Endodermal cell (in vitro differentiated cells): ENCODE measurements at regions not wholly inside any gene's neighbourhood (a gene's known extent, or its start where the extent isn't known, plus 50 kb on each side); places are given as distances from the start of the nearest gene placed in this dataset.

ENCODE experiments used
- DNase-seq: peaks from one replicate; pipeline ENCODE4 v3.0.0-alpha.2; 2017
- H3K27ac ChIP-seq: 2 replicates; pipeline ENCODE4 v1.5.1; 2013; ENCODE audit warnings: mild to moderate bottlenecking, low read depth, low read length, moderate library complexity
- H3K27me3 ChIP-seq: 2 replicates; pipeline ENCODE4 v1.6.1; 2013; ENCODE audit warnings: mild to moderate bottlenecking, low read length, moderate library complexity; ENCODE audit not compliant: insufficient read depth, control insufficient read depth, poor library complexity, severe bottlenecking
- H3K36me3 ChIP-seq: 2 replicates; pipeline ENCODE4 v1.7.0; 2013; ENCODE audit warnings: mild to moderate bottlenecking, low read length, moderate library complexity; ENCODE audit not compliant: control insufficient read depth, insufficient read depth
- H3K4me1 ChIP-seq: one replicate; pipeline ENCODE4 v1.7.0; 2013; ENCODE audit warnings: low read length; ENCODE audit not compliant: control insufficient read depth, insufficient read depth
- H3K4me3 ChIP-seq: 2 replicates; pipeline ENCODE4 v1.5.1; 2013; ENCODE audit warnings: mild to moderate bottlenecking, low read length, moderate library complexity
- H3K9ac ChIP-seq: 2 replicates; pipeline ENCODE4 v1.6.1; 2013; ENCODE audit warnings: mild to moderate bottlenecking, low read length, moderate library complexity; ENCODE audit not compliant: poor library complexity, severe bottlenecking; ENCODE audit errors: extremely low read depth
- H3K9me3 ChIP-seq: 2 replicates; pipeline ENCODE4 v1.6.1; 2013; ENCODE audit warnings: mild to moderate bottlenecking, low read length, moderate library complexity; ENCODE audit not compliant: control insufficient read depth
- H3K27ac Mint-ChIP-seq: 2 replicates; pipeline ENCODE4 v1.8.0; 2020; ENCODE audit warnings: mixed read lengths
- H3K27me3 Mint-ChIP-seq: 2 replicates; pipeline ENCODE4 v1.8.0; 2021; ENCODE audit warnings: mild to moderate bottlenecking, mixed read lengths; ENCODE audit not compliant: insufficient read depth
- H3K36me3 Mint-ChIP-seq: 2 replicates; pipeline ENCODE4 v1.8.0; 2020; ENCODE audit warnings: low read depth, mixed read lengths
- H3K4me1 Mint-ChIP-seq: 2 replicates; pipeline ENCODE4 v1.8.0; 2020; ENCODE audit warnings: mixed read lengths
- H3K4me3 Mint-ChIP-seq: 2 replicates; pipeline ENCODE4 v1.8.0; 2020; ENCODE audit warnings: mild to moderate bottlenecking, moderate library complexity, mixed read lengths
- H3K9me3 Mint-ChIP-seq: 2 replicates; pipeline ENCODE4 v1.8.0; 2020; ENCODE audit warnings: mild to moderate bottlenecking, mixed read lengths
- CTCF ChIP-seq: fragments of 200-600 bp; sonication (generic); conservative IDR thresholded peaks from 2 replicates; pipeline ENCODE4 v1.5.0; 2021; ENCODE audit warnings: antibody characterized with exemption, mild to moderate bottlenecking
- WGBS, 2 experiments: methylation state at CpG; one replicate each; pipeline versions ENCODE4 v1.1.5 to v1.1.7; 2013; ENCODE audit warnings: missing lambda C conversion rate in 2 of 2, mixed read lengths in 1 of 2; ENCODE audit not compliant: insufficient coverage in 1 of 2, insufficient read length in 1 of 2; 5-methylcytosine and 5-hydroxymethylcytosine counted together

- H3K4me1 ChIP-seq, result no peaks in the 10 kb centered on the region
- H3K27ac Mint-ChIP-seq, result no peak overlapping the region
Observed at GRCh38 chr3:82031596-82031995, 270.2 kb upstream of the GBE1 start.

GRCh38 chr3:82030916-82031315 is 269.5 kb upstream of the GBE1 start:
- TF ChIP-seq CTCF, result no peak
- no peaks in the 10 kb centered on the region for H3K27me3 ChIP-seq
- no peak overlapping the region for H3K4me3 Mint-ChIP-seq
- H3K9ac ChIP-seq, result no peak overlapping the region
- H3K36me3 ChIP-seq, result no peaks in the 10 kb centered on the region
- H3K27ac ChIP-seq, result no peak overlapping the region
- no peaks in the 10 kb centered on the region for H3K9me3 Mint-ChIP-seq
- no peaks in the 10 kb centered on the region for H3K4me1 Mint-ChIP-seq
- H3K4me1 ChIP-seq, result no peaks in the 10 kb centered on the region
- DNase-seq, result no peak
- H3K27ac Mint-ChIP-seq, result no peak overlapping the region
- no peaks in the 10 kb centered on the region for H3K27me3 Mint-ChIP-seq
- H3K9me3 ChIP-seq, result no peaks in the 10 kb centered on the region
- 91% methylated on average over 5 of the region's 5 CpGs; no CpG with 5 or more reads in 1 of the 2 experiments for WGBS, 2 experiments
- H3K36me3 Mint-ChIP-seq, result no peaks in the 10 kb centered on the region
- no peak overlapping the region for H3K4me3 ChIP-seq

More at GRCh38 chr3:82031596-82031995, 270.2 kb upstream of the GBE1 start:
- no peaks in the 10 kb centered on the region for H3K27me3 ChIP-seq
- DNase-seq, result no peak
- H3K27ac ChIP-seq, result no peak overlapping the region
- H3K9ac ChIP-seq, result no peak overlapping the region
- no peak for TF ChIP-seq CTCF
- no peak overlapping the region for H3K4me3 Mint-ChIP-seq
- H3K4me1 Mint-ChIP-seq, result no peaks in the 10 kb centered on the region
- H3K9me3 Mint-ChIP-seq, result no peaks in the 10 kb centered on the region
- H3K4me3 ChIP-seq, result no peak overlapping the region
- no peaks in the 10 kb centered on the region for H3K9me3 ChIP-seq
- no peaks in the 10 kb centered on the region for H3K36me3 ChIP-seq
- H3K27me3 Mint-ChIP-seq, result no peaks in the 10 kb centered on the region
- no peaks in the 10 kb centered on the region for H3K36me3 Mint-ChIP-seq

- H3K36me3 Mint-ChIP-seq, result no peaks in the 10 kb centered on the region
- no peak overlapping the region for H3K4me3 Mint-ChIP-seq
- H3K27me3 ChIP-seq, result no peaks in the 10 kb centered on the region
- no peak overlapping the region for H3K27ac Mint-ChIP-seq
- H3K4me1 Mint-ChIP-seq, result peaks cover 3% of the 10 kb centered on the region
- H3K27ac ChIP-seq, result no peak overlapping the region
- TF ChIP-seq CTCF, result no peak
- no peak for DNase-seq
- no peaks in the 10 kb centered on the region for H3K27me3 Mint-ChIP-seq
- no peaks in the 10 kb centered on the region for H3K9me3 ChIP-seq
- H3K36me3 ChIP-seq, result no peaks in the 10 kb centered on the region
- peaks cover 2% of the 10 kb centered on the region for H3K9me3 Mint-ChIP-seq
- H3K9ac ChIP-seq, result no peak overlapping the region
- H3K4me1 ChIP-seq, result no peaks in the 10 kb centered on the region
- H3K4me3 ChIP-seq, result no peak overlapping the region
- WGBS, 2 experiments, result 87% methylated on average over 2 of the region's 3 CpGs; no CpG with 5 or more reads in 1 of the 2 experiments
Observed at GRCh38 chr3:82022836-82023235, 261.4 kb upstream of the GBE1 start.
